ENCODE measurements at regions not wholly inside any gene's neighbourhood (a gene's known extent, or its start where the extent isn't known, plus 50 kb on each side); places are given as distances from the start of the nearest gene placed in this dataset.
"Not testable (repeated sequence)": the region's sequence is repeated elsewhere in the genome, so short reads cannot be mapped to it uniquely, and the experiment has no call there.

DNA sequence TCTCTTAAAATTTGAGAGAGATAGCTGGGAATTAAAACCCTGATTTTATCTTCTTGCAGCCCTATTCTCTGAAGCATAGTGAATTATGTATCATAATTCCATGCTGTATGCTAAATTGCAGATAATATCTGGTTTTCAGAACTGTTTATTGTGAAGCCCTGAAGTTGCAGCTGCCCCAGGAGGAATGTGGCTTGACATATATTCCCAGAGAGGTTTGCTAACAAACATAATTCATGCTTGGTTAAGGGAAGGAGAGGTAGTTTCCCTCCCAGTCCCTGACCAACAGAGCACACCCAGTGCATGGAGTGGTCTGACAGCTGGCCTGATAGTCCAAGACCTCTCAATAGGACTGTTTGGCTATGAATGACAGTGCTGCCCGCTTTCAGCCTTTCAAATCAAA lies 500.6 kb upstream of the MIR17HG start:
- Mint-ChIP-seq H3K36me3 (no peaks in the 10 kb centered on the region), H3K4me1 (no peaks in the 10 kb centered on the region), H3K27me3 (no peaks in the 10 kb centered on the region), H3K4me3 (no peak overlapping the region), H3K27ac (no peak overlapping the region), H3K9me3 (peaks cover 1% of the 10 kb centered on the region)
- DNase-seq = no peak

DNA sequence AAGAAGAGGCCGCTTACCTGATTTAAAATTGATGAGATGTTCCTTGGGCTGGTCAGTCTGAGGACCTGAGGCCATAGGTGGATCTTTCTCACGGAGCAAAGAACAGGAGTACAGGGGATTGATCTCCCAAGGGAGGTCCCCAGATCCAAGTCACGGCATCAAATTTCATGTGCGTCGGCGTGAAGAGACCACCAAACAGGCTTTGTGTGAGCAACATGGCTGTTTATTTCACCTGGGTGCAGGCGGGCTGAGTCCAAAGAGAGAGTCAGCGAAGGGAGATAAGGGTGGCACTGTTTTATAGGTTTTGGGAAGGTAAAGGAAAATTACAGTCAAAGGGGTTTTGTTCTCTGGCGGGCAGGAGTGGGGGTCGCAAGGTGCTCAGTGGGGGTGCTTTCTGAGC lies 493.8 kb upstream of the MIR17HG start:
- not testable (repeated sequence) for DNase-seq, H3K9me3 Mint-ChIP-seq, H3K27me3 Mint-ChIP-seq, H3K36me3 Mint-ChIP-seq, H3K4me1 Mint-ChIP-seq, H3K27ac Mint-ChIP-seq, H3K4me3 Mint-ChIP-seq

DNA sequence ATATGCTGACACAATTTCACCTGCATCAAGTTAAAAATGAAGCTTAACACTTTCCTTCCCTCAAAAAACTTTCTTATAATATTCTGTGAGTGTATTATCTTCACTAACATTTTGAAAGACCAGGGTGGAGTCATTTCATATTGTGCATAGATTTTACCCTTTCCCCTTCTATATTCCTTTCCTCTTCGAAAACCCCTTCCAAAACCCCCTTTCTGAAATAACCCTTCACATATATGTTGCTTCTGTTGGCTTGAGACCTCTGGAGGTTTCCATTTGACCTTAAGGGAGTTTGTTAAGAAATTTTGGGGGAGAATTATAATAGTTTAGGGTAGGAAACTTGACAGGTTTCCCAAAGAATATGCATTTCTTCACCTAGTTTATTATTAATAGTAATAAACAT lies 489.6 kb upstream of the MIR17HG start:
- Mint-ChIP-seq H3K4me1 (no peaks in the 10 kb centered on the region), H3K36me3 (no peaks in the 10 kb centered on the region), H3K9me3 (no peaks in the 10 kb centered on the region), H3K4me3 (no peak overlapping the region), H3K27me3 (no peaks in the 10 kb centered on the region), H3K27ac (no peak overlapping the region)
- no peak for DNase-seq

DNA sequence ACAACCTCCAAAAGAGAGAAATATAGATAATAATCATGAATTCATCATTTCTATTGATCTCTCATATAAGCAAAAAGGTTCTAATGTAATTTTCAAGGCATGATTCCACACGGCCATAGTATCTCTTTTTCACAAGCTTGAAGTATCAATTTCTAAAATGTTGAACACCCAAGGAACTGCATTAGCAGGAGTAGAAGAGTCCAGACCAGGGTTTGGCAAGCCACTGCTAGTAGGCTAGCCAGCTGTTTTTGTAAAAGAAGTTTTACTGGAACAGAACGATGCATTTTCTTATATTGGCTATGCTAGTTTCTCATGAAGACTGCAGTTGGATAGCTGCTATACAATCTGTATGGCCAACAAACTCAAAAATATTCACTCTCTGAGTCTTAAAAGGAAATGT lies 481.5 kb upstream of the MIR17HG start:
- no peak overlapping the region for H3K4me3 Mint-ChIP-seq
- H3K27ac Mint-ChIP-seq = no peak overlapping the region
- no peaks in the 10 kb centered on the region for H3K4me1 Mint-ChIP-seq
- H3K36me3 Mint-ChIP-seq = no peaks in the 10 kb centered on the region
- H3K27me3 Mint-ChIP-seq = peaks cover 3% of the 10 kb centered on the region
- no peak for DNase-seq
- no peaks in the 10 kb centered on the region for H3K9me3 Mint-ChIP-seq

DNA sequence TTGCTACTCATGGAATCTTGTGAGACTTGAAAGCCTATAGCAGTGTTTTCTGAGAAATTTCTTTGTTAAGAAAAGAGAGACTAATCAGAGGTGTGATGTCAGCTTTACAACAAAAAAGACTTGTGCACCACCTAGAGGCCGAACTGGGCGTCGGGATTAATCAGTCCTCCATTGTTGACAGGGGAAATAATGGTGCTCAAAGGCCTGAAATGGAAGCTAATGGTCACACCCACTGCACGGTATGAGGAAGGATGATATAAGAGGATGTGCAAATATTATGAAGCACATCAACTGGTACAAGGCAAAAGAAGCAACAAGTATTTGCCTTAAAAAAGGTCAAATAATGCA lies 480.2 kb upstream of the MIR17HG start:
- DNase-seq = peak; percentile 27
- no peaks in the 10 kb centered on the region for H3K4me1 Mint-ChIP-seq
- H3K27me3 Mint-ChIP-seq = peaks cover 3% of the 10 kb centered on the region
- no peaks in the 10 kb centered on the region for H3K9me3 Mint-ChIP-seq
- H3K36me3 Mint-ChIP-seq = no peaks in the 10 kb centered on the region
- no peak overlapping the region for H3K27ac Mint-ChIP-seq
- H3K4me3 Mint-ChIP-seq = no peak overlapping the region

DNA sequence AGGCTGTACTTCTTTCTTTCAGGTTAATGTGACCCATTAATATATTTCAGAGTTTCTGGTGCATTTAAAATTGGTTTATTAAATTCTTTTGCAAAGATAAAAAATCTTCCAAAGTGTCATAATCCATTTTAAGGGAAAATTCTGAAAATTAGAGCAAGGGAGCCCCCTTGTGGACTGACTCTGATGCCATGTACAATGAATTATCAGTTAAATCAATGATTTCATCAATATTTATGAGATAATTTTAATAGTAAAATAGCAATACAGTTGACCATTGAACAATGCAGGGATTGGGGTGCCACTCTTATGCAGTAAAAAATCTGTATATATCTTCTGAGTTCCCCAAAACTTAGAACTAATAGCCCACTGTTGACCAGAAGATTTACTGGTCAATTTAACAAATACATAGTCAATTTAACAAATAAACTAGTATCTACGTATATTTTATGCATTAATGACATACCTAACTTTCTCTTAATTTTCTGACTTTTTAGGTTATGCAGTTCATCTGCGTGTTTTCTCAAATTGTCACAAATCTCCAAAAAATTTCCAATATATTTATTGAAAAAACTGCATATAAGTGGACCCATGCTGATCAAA lies 479.1 kb upstream of the MIR17HG start:
- Mint-ChIP-seq H3K27me3 (peaks cover 3% of the 10 kb centered on the region), H3K4me1 (no peaks in the 10 kb centered on the region), H3K9me3 (no peaks in the 10 kb centered on the region), H3K4me3 (no peak overlapping the region), H3K27ac (no peak overlapping the region), H3K36me3 (no peaks in the 10 kb centered on the region)
- no peak for DNase-seq

DNA sequence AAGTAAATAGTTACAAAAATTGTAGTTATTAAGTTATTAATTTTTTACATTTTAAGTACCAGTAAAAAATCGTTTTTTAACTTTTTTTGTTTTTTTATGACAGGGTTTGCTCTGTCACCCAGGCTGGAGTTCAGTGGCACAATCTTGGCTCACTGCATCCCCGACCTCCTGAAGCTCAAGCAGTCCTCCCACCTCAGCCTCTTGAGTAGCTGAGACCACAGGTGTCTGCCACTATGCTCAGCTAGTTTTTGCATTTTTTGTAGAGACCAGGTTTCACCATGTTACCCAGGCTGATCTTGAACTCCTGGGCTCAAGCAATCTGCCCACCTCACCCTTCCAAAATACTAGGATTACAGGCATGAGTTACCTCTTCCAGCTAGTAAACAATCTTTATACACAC lies 477.9 kb upstream of the MIR17HG start:
- Mint-ChIP-seq H3K27ac (no peak overlapping the region), H3K4me3 (no peak overlapping the region), H3K4me1 (no peaks in the 10 kb centered on the region), H3K9me3 (no peaks in the 10 kb centered on the region), H3K27me3 (peaks cover 3% of the 10 kb centered on the region), H3K36me3 (no peaks in the 10 kb centered on the region)
- no peak for DNase-seq

DNA sequence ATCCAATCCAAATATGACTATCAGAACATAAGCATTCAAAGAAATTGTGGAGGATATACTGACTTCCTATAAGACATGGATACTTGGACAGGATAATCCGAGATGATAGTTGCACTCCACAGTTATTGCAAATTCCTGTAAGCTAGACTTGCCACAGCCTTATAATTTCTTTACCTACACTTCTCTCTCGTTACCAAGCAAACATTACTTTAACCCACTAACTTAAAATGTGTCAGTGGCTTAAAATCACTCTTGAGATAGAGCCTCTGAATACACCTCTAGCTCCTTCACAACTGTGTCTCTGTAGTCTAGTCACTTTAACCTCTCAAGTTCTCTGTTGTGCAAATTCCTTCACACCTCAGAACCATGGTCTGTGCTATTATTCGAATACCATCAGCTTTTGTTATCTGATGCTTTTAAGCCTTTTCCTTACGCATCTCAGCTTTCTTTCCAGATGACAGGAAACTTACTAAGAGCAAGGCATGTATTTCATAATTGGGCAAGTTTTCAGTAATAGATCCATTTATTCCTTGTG lies 474.9 kb upstream of the MIR17HG start:
- H3K9me3 Mint-ChIP-seq = no peaks in the 10 kb centered on the region
- no peaks in the 10 kb centered on the region for H3K27me3 Mint-ChIP-seq
- no peaks in the 10 kb centered on the region for H3K36me3 Mint-ChIP-seq
- no peak for DNase-seq
- no peak overlapping the region for H3K27ac Mint-ChIP-seq
- no peaks in the 10 kb centered on the region for H3K4me1 Mint-ChIP-seq
- H3K4me3 Mint-ChIP-seq = no peak overlapping the region

DNA sequence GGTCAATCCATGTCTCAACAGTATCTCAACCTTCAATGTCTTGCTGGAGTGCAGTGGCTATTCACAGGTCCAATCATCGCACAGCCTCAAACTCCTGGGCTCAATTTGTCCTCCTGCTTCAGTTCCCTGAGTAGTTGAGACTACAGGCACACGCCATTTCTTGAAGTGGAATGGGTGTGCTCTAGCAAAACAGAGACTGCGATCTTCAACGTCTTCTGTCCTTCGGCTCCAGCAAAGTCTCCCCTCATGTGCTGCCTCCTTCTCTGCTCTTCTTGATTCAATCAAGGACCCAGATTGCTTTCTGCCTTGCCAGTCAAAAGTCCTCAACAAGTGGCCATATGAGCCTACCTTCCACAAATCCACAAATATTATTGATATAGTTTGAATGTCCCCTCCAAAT lies 466.7 kb upstream of the MIR17HG start:
- Mint-ChIP-seq H3K27me3 (no peaks in the 10 kb centered on the region), H3K9me3 (no peaks in the 10 kb centered on the region), H3K27ac (no peak overlapping the region), H3K36me3 (no peaks in the 10 kb centered on the region), H3K4me1 (no peaks in the 10 kb centered on the region), H3K4me3 (no peak overlapping the region)
- no peak for DNase-seq

DNA sequence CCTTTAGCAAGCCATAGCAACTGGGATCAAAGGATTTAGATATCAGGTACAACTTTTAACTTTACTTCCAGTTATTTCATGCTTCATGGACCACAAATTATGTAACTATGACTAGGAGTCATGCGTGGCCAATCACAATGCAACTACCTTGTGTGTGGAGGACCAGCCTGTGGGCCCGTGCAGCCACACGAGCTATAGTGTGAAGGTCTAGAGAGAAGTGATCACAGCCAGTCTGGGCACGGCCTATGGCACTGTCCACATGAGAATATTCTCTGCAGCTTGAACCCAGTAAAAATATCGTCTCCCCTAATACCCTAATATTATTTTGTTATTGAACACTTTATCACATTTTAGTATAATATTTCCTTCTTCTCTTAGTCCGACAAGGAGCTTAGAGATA lies 464.9 kb upstream of the MIR17HG start:
- no peaks in the 10 kb centered on the region for H3K4me1 Mint-ChIP-seq
- H3K4me3 Mint-ChIP-seq = no peak overlapping the region
- H3K27ac Mint-ChIP-seq = no peak overlapping the region
- no peak for DNase-seq
- H3K9me3 Mint-ChIP-seq = no peaks in the 10 kb centered on the region
- H3K27me3 Mint-ChIP-seq = no peaks in the 10 kb centered on the region
- H3K36me3 Mint-ChIP-seq = no peaks in the 10 kb centered on the region

DNA sequence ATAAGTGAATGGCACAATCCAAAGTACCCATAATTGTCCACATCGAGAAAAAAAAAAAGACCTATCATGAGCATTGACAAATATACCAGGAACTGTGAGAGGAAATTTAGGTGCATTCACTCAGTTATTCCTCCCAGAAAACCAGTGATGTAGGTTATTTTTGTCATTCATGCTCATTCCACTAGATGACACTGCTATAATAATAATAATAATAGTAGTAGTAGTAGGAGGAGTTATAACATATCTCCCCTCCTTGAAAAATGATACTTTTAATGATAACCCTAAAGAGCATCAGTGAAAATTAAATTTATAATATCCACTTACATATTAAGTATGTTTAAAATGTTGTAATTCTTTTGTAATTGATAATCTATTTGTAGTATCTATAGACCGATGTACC lies 463.9 kb upstream of the MIR17HG start:
- no peak overlapping the region for H3K27ac Mint-ChIP-seq
- no peaks in the 10 kb centered on the region for H3K36me3 Mint-ChIP-seq
- DNase-seq = no peak
- no peaks in the 10 kb centered on the region for H3K4me1 Mint-ChIP-seq
- no peaks in the 10 kb centered on the region for H3K9me3 Mint-ChIP-seq
- no peak overlapping the region for H3K4me3 Mint-ChIP-seq
- H3K27me3 Mint-ChIP-seq = no peaks in the 10 kb centered on the region

DNA sequence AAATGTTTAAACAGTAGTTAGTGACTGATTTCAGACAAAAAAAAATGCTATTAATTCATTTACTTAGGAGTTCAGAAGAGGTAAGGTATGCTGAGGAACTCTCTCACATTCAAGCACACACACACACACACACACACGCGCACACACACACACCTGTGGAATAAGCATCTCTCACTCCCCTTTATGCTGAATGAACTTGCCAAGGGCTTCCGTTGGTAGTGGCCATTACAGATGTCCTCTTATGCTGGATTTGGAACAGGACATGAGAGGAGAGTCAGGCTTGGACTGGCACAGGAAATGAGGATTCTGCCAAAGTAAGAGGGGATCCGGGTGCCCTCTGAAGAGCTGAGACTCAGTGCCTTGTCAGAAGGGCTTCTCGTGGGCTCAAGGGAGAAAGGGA lies 463.4 kb upstream of the MIR17HG start:
- Mint-ChIP-seq H3K27ac (no peak overlapping the region), H3K4me3 (no peak overlapping the region), H3K9me3 (no peaks in the 10 kb centered on the region), H3K36me3 (no peaks in the 10 kb centered on the region), H3K4me1 (no peaks in the 10 kb centered on the region), H3K27me3 (no peaks in the 10 kb centered on the region)
- DNase-seq = no peak

DNA sequence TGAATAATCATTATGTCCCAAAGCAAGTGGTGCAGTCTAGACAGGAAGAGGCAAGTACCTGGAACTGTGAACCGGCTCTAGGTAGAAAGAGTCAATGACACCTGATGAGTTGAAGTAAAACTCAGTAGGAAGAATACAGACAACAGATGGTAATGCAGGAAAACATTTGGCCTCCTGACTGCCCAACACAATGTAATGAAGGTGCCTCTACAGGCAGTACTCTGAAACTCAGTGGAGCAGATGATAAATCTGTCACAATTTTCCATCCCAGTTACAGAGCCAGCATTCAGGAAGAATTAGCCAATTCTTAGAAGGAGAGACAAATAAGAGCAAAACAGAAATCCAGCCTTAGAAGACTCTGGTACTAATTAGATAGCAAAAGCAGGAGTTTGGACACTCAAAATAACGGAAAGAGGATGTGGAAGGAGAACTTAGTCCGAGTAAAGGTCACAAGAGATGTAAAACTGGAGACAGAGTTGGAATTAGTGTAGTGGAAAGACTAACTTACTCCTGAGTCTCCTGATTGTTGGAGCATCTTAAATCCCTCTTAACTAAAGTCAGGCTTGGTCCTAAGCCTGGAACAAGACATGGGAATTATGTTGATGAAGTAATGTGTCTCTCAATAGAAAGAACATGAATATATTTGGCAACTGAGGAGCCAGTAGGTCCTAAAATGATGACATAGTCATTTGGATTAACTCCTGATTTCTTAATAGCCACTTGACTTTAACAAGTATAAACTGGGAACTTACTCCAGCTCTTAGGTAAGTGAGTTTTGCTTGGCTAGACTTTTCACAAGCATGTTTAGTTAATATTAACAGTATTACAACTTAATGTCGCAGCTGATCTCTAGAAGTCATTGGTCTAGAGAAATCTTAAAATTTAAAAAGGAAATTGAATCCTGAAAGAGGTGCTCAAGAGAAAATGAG lies 457.3 kb upstream of the MIR17HG start:
- H3K9me3 Mint-ChIP-seq = no peaks in the 10 kb centered on the region
- no peak overlapping the region for H3K27ac Mint-ChIP-seq
- no peak overlapping the region for H3K4me3 Mint-ChIP-seq
- H3K4me1 Mint-ChIP-seq = no peaks in the 10 kb centered on the region
- no peaks in the 10 kb centered on the region for H3K27me3 Mint-ChIP-seq
- no peaks in the 10 kb centered on the region for H3K36me3 Mint-ChIP-seq
- no peak for DNase-seq

DNA sequence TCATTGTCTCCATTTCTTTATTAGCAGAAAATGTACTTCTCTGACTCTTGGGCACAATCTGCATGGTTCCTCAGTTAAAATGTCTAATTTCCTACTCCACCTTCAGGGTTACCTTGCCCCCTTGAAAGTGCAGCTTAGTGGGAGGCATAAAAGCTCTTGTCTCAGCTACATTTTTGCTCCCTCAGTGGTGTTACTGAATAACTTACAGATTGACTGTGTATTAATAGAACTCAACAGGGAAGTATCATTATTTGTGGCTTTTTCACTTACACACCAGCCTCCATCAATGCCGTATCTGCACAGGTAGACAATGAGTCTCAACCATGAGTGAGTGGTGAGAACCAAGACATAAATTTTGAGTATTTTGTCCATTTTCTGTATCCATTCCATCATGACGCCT lies 456.2 kb upstream of the MIR17HG start:
- no peak for DNase-seq
- Mint-ChIP-seq H3K9me3 (no peaks in the 10 kb centered on the region), H3K27ac (no peak overlapping the region), H3K27me3 (no peaks in the 10 kb centered on the region), H3K4me3 (no peak overlapping the region), H3K4me1 (no peaks in the 10 kb centered on the region), H3K36me3 (no peaks in the 10 kb centered on the region)

DNA sequence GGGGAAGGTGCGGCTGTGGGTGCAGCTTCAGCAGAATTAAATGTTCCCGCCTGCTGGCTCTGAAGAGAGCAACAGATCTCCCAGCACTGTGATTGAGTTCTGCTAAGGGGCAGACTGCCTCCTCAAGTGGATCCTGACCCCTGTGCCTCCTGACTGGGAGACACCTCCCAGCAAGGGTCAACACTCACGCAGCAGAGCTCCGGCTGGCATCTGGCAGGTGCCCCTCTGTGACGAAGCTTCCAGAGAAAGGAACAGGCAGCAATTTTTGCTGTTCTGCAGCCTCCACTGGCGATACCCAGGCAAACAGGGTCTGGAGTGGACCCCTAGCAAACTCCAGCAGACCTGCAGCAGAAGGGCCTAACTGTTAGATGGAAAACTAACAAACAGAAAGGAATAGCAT lies 454.3 kb upstream of the MIR17HG start:
- not testable (repeated sequence) for H3K36me3 Mint-ChIP-seq, H3K27me3 Mint-ChIP-seq, H3K9me3 Mint-ChIP-seq, H3K4me3 Mint-ChIP-seq, H3K27ac Mint-ChIP-seq, DNase-seq, H3K4me1 Mint-ChIP-seq

DNA sequence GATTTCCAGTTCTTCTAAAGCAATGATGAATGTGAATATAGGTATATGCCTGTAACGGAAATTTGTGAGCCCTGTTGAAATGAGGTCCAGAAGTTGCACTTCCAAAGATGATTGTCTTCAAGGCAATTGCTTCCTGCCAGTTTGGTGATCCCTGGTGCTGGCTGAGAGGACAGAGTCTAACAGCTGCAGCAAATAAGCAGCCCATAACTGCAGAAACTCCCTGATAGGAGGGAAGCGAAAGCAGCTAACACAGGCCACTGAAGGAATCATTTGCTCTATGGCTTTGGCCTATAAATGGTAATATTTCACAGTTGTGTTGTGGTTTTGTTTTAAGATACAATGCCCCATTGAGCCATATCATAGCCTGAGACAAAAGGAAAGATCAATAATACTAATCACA lies 451.5 kb upstream of the MIR17HG start:
- peaks cover 2% of the 10 kb centered on the region for H3K9me3 Mint-ChIP-seq
- H3K27me3 Mint-ChIP-seq = no peaks in the 10 kb centered on the region
- no peaks in the 10 kb centered on the region for H3K4me1 Mint-ChIP-seq
- no peak for DNase-seq
- H3K36me3 Mint-ChIP-seq = no peaks in the 10 kb centered on the region
- no peak overlapping the region for H3K4me3 Mint-ChIP-seq
- H3K27ac Mint-ChIP-seq = no peak overlapping the region

Measured in activated naive CD8-positive, alpha-beta T cell treated with anti-CD3 and anti-CD28 coated beads for 36 hours (primary cell).